CD4-positive, alpha-beta T cell treated with Interferon gamma for 1 hour (primary cell): ENCODE measurements at regions not wholly inside any gene's neighbourhood (a gene's known extent, or its start where the extent isn't known, plus 50 kb on each side); places are given as distances from the start of the nearest gene placed in this dataset.

Experiments
- DNase-seq: peaks from one replicate; pipeline ENCODE4 v3.0.0-alpha.2; 2020

DNA sequence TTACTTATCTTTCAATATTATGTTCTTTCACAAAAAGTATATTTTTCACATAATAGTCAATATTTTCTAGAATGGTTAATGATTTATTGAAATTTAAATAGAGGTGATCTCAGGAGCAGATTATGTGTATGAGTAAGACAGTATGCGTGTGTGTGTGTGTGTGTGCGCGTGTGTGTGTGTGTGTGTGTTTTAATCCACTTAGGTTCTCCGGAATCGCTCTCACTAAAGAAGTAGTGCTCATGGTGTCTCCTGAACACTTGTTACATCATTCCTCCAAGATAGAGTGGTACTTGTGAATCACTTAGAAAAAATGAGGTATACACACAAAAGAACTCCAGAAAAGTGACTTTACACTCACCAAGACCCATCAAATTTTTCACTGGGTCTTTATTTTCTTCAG lies 91.0 kb upstream of the KCNH7 start:
- DNase-seq: no peak

GRCh38 chr2:162928356-162928755 lies 89.8 kb upstream of the KCNH7 start:
- no peak for DNase-seq

DNA sequence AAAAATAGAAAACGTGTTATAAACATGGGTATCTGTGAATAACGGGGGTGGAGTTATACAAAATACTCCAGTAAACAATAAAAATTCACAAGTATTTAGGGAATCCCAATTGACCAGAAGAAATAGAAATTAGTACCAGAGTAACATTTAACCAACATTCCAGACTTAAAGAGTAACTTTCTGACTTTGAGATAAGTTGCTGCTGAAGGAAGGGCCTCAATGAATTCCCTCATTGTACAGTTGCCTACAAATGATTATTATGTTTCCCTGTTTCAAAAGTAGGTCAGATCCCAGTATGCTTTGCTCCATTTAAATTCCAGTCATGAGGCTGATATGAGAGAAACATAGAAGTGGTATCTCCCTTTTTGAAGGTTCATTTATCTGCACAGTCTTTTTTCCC lies 88.3 kb upstream of the KCNH7 start:
- DNase-seq: no peak

DNA sequence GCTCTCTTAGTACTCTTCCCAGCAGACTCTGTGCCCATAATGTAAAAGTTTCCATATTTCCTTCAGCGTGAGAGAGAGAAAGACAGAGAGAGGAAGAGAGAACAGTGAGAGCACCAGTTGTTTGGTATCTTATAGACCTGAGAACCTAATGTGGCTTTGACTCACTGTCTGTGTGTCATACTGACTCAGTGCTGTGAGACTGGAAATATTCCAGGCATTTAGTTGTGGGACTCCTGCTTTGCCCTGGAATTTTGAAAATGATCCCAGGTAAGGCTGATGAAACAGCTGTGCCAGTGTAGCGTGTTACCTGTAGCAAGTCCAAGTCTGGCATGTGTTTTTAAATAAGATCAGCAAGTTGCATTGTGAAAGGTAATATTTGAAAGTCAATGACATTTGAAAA lies 87.9 kb upstream of the KCNH7 start:
- no peak for DNase-seq

GRCh38 chr2:162925595-162925994 lies 87.0 kb upstream of the KCNH7 start:
- DNase-seq: no peak

GRCh38 chr2:162919111-162919510 lies 80.5 kb upstream of the KCNH7 start:
- no peak for DNase-seq

DNA sequence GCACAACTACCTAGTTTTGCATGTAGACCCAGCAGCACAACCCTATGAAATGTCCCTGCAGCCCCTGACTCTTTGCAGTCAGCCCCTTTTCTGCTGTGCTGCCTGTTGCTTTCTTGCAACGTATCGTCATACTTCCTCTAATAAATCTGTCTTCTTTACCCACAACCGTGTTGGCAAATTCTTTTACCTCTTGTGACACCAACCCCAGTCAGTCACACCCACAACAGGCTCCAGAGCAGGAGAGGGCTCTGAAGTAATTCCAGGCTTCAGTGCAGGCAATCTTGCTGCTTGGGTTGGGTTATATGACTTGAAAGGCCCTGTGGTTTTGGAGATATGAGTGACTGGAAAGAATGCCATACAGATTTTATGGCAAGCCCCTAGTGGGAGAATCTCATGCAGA lies 79.1 kb upstream of the KCNH7 start:
- no peak for DNase-seq

- no peak for DNase-seq
Measured at GRCh38 chr2:162916286-162916801, 77.8 kb upstream of the KCNH7 start.

DNA sequence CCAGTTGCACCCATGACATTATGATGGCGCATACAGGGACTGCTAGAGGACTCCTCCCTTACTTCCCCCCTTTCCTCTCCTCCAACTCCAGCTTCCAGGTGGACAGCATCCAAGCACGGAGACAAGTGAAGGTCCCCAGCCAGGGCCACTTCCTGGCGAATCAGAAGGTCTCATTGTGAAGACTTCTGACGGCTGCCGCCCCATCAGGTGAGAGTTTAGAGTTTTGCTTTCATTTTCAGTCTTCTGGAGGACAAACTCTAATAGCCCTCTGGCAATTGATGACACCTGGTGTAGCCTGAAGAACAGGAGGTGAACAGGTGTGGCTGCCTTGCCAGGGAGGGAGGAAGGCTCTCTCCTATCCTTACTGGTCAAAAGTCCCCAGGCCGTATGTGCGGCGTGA lies 77.3 kb upstream of the KCNH7 start:
- no peak for DNase-seq

- no peak for DNase-seq
Measured at GRCh38 chr2:162914161-162914560, 75.6 kb upstream of the KCNH7 start.

GRCh38 chr2:162912787-162913186 lies 74.2 kb upstream of the KCNH7 start:
- DNase-seq: no peak

- no peak for DNase-seq
Measured at GRCh38 chr2:162908567-162908966, 70.0 kb upstream of the KCNH7 start.

DNA sequence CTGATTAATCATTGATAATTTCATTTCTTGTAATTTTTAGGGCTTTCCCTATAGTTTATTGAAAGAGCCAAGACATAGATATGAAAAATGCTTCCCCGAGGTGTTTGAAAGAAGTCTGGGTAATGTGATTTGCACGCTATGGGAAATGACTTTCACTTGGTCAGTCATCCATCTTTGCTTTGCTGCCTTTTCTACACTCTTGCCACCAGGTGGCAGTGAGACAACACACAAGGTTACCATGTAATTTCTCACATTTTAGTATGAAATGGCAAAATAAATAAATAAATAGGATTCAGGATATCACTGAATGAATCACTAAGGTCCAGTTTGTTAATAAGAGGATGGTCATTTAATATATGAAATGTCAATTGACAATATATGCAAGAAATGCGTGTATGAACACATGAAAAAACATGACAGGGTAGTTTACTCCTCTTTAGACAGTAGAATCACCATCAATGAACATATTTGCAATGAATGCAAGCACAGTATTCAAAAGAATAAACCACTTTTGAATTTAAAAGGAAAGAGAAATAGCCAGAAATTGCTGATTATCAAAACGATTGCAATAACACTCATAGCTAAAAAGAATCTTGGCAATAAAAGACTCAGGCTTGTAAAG lies 52.2 kb upstream of the KCNH7 start:
- DNase-seq: no peak

GRCh38 chr2:162888652-162889051 lies 50.1 kb upstream of the KCNH7 start:
- no peak for DNase-seq
